NK-92 treated with Interleukin-12 subunit alpha and Interleukin-12 subunit beta, amount 100 ng/mL, for 24 hours (cell line): ENCODE measurements at regions not wholly inside any gene's neighbourhood (a gene's known extent, or its start where the extent isn't known, plus 50 kb on each side); places are given as distances from the start of the nearest gene placed in this dataset.

ENCODE experiments used
- DNase-seq: peaks from one replicate; lab custom pipeline; 2025; lab: John Stamatoyannopoulos, UW

- no peak for DNase-seq
Measured at GRCh38 chr5:164350236-164350635, 844.8 kb downstream of the MAT2B start.

- DNase-seq = no peak
Measured at GRCh38 chr5:164351245-164351834, 845.9 kb downstream of the MAT2B start.

GRCh38 chr5:164352695-164353094 lies 847.3 kb downstream of the MAT2B start:
- no peak for DNase-seq

- no peak for DNase-seq
Measured at GRCh38 chr5:164353155-164353554, 847.7 kb downstream of the MAT2B start.

GRCh38 chr5:164354139-164354751 lies 848.8 kb downstream of the MAT2B start:
- DNase-seq = no peak

GRCh38 chr5:164355267-164355830 lies 849.9 kb downstream of the MAT2B start:
- no peak for DNase-seq

GRCh38 chr5:164356790-164357189 lies 851.4 kb downstream of the MAT2B start:
- DNase-seq = no peak

- no peak for DNase-seq
Measured at GRCh38 chr5:164357395-164358033, 852.1 kb downstream of the MAT2B start.

- no peak for DNase-seq
Measured at GRCh38 chr5:164358531-164359259, 853.3 kb downstream of the MAT2B start.

- DNase-seq = no peak
Measured at GRCh38 chr5:164359260-164360255, 854.1 kb downstream of the MAT2B start.

- DNase-seq = no peak
Measured at GRCh38 chr5:164360589-164360988, 855.2 kb downstream of the MAT2B start.

- DNase-seq = no peak
Measured at GRCh38 chr5:164361986-164362385, 856.6 kb downstream of the MAT2B start.

GRCh38 chr5:164362835-164363234 lies 857.4 kb downstream of the MAT2B start:
- DNase-seq = no peak

- DNase-seq = no peak
Measured at GRCh38 chr5:164364237-164365208, 859.1 kb downstream of the MAT2B start.

- DNase-seq = no peak
Measured at GRCh38 chr5:164370841-164371240, 865.4 kb downstream of the MAT2B start.

GRCh38 chr5:164372892-164373291 lies 867.5 kb downstream of the MAT2B start:
- no peak for DNase-seq

GRCh38 chr5:164373876-164374275 lies 868.5 kb downstream of the MAT2B start:
- no peak for DNase-seq

GRCh38 chr5:164375051-164375450 lies 869.6 kb downstream of the MAT2B start:
- no peak for DNase-seq

GRCh38 chr5:164376843-164377242 lies 871.4 kb downstream of the MAT2B start:
- no peak for DNase-seq

GRCh38 chr5:164377746-164378145 lies 872.3 kb downstream of the MAT2B start:
- no peak for DNase-seq
